IMR-90 (cell line): ENCODE measurements at regions not wholly inside any gene's neighbourhood (a gene's known extent, or its start where the extent isn't known, plus 50 kb on each side); places are given as distances from the start of the nearest gene placed in this dataset.
"Not testable (repeated sequence)": the region's sequence is repeated elsewhere in the genome, so short reads cannot be mapped to it uniquely, and the experiment has no call there.

Experiments
- BHLHE40 ChIP-seq: fragments of 150-350 bp; IDR thresholded peaks from 2 replicates; pipeline ENCODE4 v1.6.1; 2016; ENCODE audit warnings: mild to moderate bottlenecking, low read depth, low read length
- CTCF ChIP-seq: conservative IDR thresholded peaks from 2 replicates; pipeline ENCODE4 v1.5.1; 2012; ENCODE audit warnings: mild to moderate bottlenecking, low read depth, low read length, improper control_type of control experiment
- FOS ChIP-seq: fragments of 150-350 bp; IDR thresholded peaks from 2 replicates; pipeline ENCODE4 v1.6.1; 2016; ENCODE audit warnings: low read depth, low read length
- MAFK ChIP-seq: IDR thresholded peaks from 2 replicates; pipeline ENCODE4 v1.6.1; 2012; ENCODE audit warnings: low read depth, low read length, improper control_type of control experiment
- MAZ ChIP-seq: IDR thresholded peaks from 2 replicates; pipeline ENCODE4 v1.6.1; 2012; ENCODE audit warnings: low read depth, mild to moderate bottlenecking, low read length, improper control_type of control experiment, moderate library complexity, borderline replicate concordance
- SMC3 ChIP-seq: fragments of 150-350 bp; IDR thresholded peaks from 2 replicates; pipeline ENCODE4 v1.6.1; 2016; ENCODE audit warnings: low read depth, mild to moderate bottlenecking, antibody characterized with exemption, low read length, moderate library complexity
- TF ChIP-seq, protein P1 (sequence below): fragments of 150-350 bp; IDR thresholded peaks from 2 replicates; pipeline ENCODE4 v1.6.1; 2017; ENCODE audit warnings: mild to moderate bottlenecking, antibody characterized with exemption, low read length, low read depth
- TF ChIP-seq, protein P2 (sequence below): fragments of 150-350 bp; IDR thresholded peaks from 2 replicates; pipeline ENCODE4 v1.6.1; 2016; ENCODE audit warnings: low read depth, mild to moderate bottlenecking, low read length, moderate library complexity, borderline replicate concordance

DNA sequence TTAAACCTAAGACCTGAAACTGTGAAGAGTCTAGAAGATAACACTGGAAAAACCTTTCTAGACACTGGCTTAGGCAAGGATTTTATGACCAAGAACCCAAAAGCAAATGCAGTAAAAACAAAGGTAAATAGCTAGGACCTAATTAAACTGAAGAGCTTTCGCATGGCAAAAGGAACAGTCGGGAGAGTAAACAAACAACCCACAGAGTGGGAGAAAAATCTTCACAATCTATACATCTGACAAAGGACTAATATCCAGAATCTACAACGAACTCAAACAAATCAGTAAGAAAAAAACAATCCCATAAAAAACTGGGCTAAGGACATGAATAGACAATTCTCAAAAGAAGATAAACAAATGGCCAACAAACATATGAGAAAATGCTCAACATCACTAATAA lies 64.4 kb upstream of the MED14 start:
- not testable (repeated sequence) for TF ChIP-seq CTCF, BHLHE40, MAZ, FOS, MAFK, SMC3
- TF ChIP-seq, protein P1, sequence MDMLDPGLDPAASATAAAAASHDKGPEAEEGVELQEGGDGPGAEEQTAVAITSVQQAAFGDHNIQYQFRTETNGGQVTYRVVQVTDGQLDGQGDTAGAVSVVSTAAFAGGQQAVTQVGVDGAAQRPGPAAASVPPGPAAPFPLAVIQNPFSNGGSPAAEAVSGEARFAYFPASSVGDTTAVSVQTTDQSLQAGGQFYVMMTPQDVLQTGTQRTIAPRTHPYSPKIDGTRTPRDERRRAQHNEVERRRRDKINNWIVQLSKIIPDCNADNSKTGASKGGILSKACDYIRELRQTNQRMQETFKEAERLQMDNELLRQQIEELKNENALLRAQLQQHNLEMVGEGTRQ: not testable (repeated sequence)
- TF ChIP-seq, protein P2, sequence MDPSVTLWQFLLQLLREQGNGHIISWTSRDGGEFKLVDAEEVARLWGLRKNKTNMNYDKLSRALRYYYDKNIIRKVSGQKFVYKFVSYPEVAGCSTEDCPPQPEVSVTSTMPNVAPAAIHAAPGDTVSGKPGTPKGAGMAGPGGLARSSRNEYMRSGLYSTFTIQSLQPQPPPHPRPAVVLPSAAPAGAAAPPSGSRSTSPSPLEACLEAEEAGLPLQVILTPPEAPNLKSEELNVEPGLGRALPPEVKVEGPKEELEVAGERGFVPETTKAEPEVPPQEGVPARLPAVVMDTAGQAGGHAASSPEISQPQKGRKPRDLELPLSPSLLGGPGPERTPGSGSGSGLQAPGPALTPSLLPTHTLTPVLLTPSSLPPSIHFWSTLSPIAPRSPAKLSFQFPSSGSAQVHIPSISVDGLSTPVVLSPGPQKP: not testable (repeated sequence)
